ENCODE measurements at regions not wholly inside any gene's neighbourhood (a gene's known extent, or its start where the extent isn't known, plus 50 kb on each side); places are given as distances from the start of the nearest gene placed in this dataset.

- TF ChIP-seq, protein P1, sequence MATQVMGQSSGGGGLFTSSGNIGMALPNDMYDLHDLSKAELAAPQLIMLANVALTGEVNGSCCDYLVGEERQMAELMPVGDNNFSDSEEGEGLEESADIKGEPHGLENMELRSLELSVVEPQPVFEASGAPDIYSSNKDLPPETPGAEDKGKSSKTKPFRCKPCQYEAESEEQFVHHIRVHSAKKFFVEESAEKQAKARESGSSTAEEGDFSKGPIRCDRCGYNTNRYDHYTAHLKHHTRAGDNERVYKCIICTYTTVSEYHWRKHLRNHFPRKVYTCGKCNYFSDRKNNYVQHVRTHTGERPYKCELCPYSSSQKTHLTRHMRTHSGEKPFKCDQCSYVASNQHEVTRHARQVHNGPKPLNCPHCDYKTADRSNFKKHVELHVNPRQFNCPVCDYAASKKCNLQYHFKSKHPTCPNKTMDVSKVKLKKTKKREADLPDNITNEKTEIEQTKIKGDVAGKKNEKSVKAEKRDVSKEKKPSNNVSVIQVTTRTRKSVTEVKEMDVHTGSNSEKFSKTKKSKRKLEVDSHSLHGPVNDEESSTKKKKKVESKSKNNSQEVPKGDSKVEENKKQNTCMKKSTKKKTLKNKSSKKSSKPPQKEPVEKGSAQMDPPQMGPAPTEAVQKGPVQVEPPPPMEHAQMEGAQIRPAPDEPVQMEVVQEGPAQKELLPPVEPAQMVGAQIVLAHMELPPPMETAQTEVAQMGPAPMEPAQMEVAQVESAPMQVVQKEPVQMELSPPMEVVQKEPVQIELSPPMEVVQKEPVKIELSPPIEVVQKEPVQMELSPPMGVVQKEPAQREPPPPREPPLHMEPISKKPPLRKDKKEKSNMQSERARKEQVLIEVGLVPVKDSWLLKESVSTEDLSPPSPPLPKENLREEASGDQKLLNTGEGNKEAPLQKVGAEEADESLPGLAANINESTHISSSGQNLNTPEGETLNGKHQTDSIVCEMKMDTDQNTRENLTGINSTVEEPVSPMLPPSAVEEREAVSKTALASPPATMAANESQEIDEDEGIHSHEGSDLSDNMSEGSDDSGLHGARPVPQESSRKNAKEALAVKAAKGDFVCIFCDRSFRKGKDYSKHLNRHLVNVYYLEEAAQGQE (IDR thresholded peaks at IDR 0.05; ENCODE audit: insufficient read depth in 1 of 2, low read depth in 2 of 2, low read length in 2 of 2): no peak
- TF ChIP-seq POLR2AphosphoS5 (IDR thresholded peaks at IDR 0.05; ENCODE audit: low read depth, low read length): no peak
- no peak for TF ChIP-seq SIN3A (IDR thresholded peaks at IDR 0.05; ENCODE audit: borderline replicate concordance, insufficient read depth, low read length)
- no peak for TF ChIP-seq TAF1 (IDR thresholded peaks at IDR 0.05; ENCODE audit: borderline replicate concordance, insufficient read depth, low read length)
- TF ChIP-seq FOXP2 (optimal IDR thresholded peaks at IDR 0.05; ENCODE audit: borderline replicate concordance, extremely low read depth, extremely low read length, insufficient read depth): no peak
Measured at GRCh38 chr16:7233975-7234374, 98.7 kb upstream of the RBFOX1 start.

GRCh38 chr16:7231762-7232161 is 100.9 kb upstream of the RBFOX1 start:
- TF ChIP-seq SIN3A (IDR thresholded peaks at IDR 0.05; ENCODE audit: borderline replicate concordance, insufficient read depth, low read length) (no peak), TAF1 (IDR thresholded peaks at IDR 0.05; ENCODE audit: borderline replicate concordance, insufficient read depth, low read length) (no peak), POLR2AphosphoS5 (IDR thresholded peaks at IDR 0.05; ENCODE audit: low read depth, low read length) (no peak), FOXP2 (optimal IDR thresholded peaks at IDR 0.05; ENCODE audit: borderline replicate concordance, extremely low read depth, extremely low read length, insufficient read depth) (no peak)
- TF ChIP-seq, protein P1 (IDR thresholded peaks at IDR 0.05; ENCODE audit: insufficient read depth in 1 of 2, low read depth in 2 of 2, low read length in 2 of 2): no peak

- TF ChIP-seq, protein P1 (IDR thresholded peaks at IDR 0.05; ENCODE audit: insufficient read depth in 1 of 2, low read depth in 2 of 2, low read length in 2 of 2): no peak
- TF ChIP-seq SIN3A (IDR thresholded peaks at IDR 0.05; ENCODE audit: borderline replicate concordance, insufficient read depth, low read length) (no peak), FOXP2 (optimal IDR thresholded peaks at IDR 0.05; ENCODE audit: borderline replicate concordance, extremely low read depth, extremely low read length, insufficient read depth) (no peak), TAF1 (IDR thresholded peaks at IDR 0.05; ENCODE audit: borderline replicate concordance, insufficient read depth, low read length) (no peak), POLR2AphosphoS5 (IDR thresholded peaks at IDR 0.05; ENCODE audit: low read depth, low read length) (no peak)
Measured at GRCh38 chr16:7227229-7227721, 105.4 kb upstream of the RBFOX1 start.

DNA sequence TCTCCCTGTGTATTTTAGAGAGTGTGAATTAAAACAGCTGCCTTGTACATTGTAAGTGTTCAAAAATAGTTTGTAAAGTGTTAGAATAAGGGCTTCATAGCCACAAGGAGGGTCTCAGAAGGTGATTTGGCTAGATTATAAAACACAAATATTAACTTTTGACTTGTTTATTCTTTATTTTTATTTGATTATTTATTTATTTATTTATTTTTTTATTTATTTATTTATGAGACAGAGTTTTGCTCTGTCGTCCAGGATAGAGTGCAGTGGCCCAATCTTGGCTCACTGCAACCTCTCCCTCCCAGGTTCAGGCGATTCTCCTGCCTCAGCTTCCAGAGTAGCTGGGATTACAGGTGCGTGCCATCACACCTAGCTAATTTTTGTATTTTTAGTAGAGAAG is 111.5 kb upstream of the RBFOX1 start:
- TF ChIP-seq FOXP2 (optimal IDR thresholded peaks at IDR 0.05; ENCODE audit: borderline replicate concordance, extremely low read depth, extremely low read length, insufficient read depth) (no peak), TAF1 (IDR thresholded peaks at IDR 0.05; ENCODE audit: borderline replicate concordance, insufficient read depth, low read length) (no peak)
- TF ChIP-seq, protein P1 (IDR thresholded peaks at IDR 0.05; ENCODE audit: insufficient read depth in 1 of 2, low read depth in 2 of 2, low read length in 2 of 2): no peak

GRCh38 chr16:7218936-7219335 is 113.7 kb upstream of the RBFOX1 start:
- no peak for TF ChIP-seq TAF1 (IDR thresholded peaks at IDR 0.05; ENCODE audit: borderline replicate concordance, insufficient read depth, low read length)
- TF ChIP-seq POLR2AphosphoS5 (IDR thresholded peaks at IDR 0.05; ENCODE audit: low read depth, low read length): no peak
